GM23338 (cell line): ENCODE measurements at regions not wholly inside any gene's neighbourhood (a gene's known extent, or its start where the extent isn't known, plus 50 kb on each side); places are given as distances from the start of the nearest gene placed in this dataset.

ENCODE experiments used
- ATAC-seq: fragments of 200-7000 bp; cut with Tn5 transposase; 3 replicates; pipeline ENCODE4 v1.9.1; 2020
- DNase-seq: peaks from one replicate; pipeline ENCODE4 v3.0.0-alpha.2; 2015; ENCODE audit warnings: low spot score
- H2AFZ ChIP-seq: fragments of 200-600 bp; sonication (generic); 2 replicates; pipeline ENCODE4 v1.8.0; 2016; ENCODE audit warnings: antibody characterized with exemption, mild to moderate bottlenecking, moderate library complexity
- H3F3A ChIP-seq: fragments of 200-600 bp; sonication (generic); replicated peaks from 2 replicates; pipeline ENCODE4 v1.8.0; 2017; ENCODE audit warnings: antibody characterized with exemption, mixed run types, low read depth
- H3K27ac ChIP-seq: fragments of 200-600 bp; sonication (generic); 2 replicates; pipeline ENCODE4 v1.6.1; 2016; ENCODE audit warnings: low read depth
- H3K27me3 ChIP-seq: fragments of 200-600 bp; sonication (generic); 2 replicates; pipeline ENCODE4 v1.8.0; 2016; ENCODE audit warnings: mild to moderate bottlenecking, mixed run types, moderate library complexity; ENCODE audit not compliant: insufficient read depth
- H3K36me3 ChIP-seq: fragments of 200-600 bp; sonication (generic); 2 replicates; pipeline ENCODE4 v1.8.0; 2016; ENCODE audit warnings: mild to moderate bottlenecking; ENCODE audit not compliant: insufficient read depth
- H3K4me1 ChIP-seq: fragments of 200-600 bp; sonication (generic); 2 replicates; pipeline ENCODE4 v1.8.0; 2016; ENCODE audit warnings: mild to moderate bottlenecking, moderate library complexity; ENCODE audit not compliant: insufficient read depth
- H3K4me2 ChIP-seq: fragments of 200-600 bp; sonication (generic); 2 replicates; pipeline ENCODE4 v1.7.1; 2017; ENCODE audit warnings: mixed run types
- H3K4me3 ChIP-seq: fragments of 200-600 bp; sonication (generic); 2 replicates; pipeline ENCODE4 v1.6.1; 2016; ENCODE audit warnings: mixed run types
- H3K79me2 ChIP-seq: fragments of 200-600 bp; sonication (generic); replicated peaks from 2 replicates; pipeline ENCODE4 v1.8.0; 2017; ENCODE audit warnings: mild to moderate bottlenecking; ENCODE audit not compliant: insufficient read depth
- H3K9me2 ChIP-seq: fragments of 200-600 bp; sonication (generic); 2 replicates; pipeline ENCODE4 v1.8.0; 2017; ENCODE audit not compliant: insufficient read depth
- H4K20me1 ChIP-seq: fragments of 200-600 bp; sonication (generic); replicated peaks from 2 replicates; pipeline ENCODE4 v1.8.0; 2017; ENCODE audit warnings: mild to moderate bottlenecking; ENCODE audit not compliant: insufficient read depth
- H3K27ac Mint-ChIP-seq: 2 replicates; pipeline ENCODE4 v1.8.0; 2020; ENCODE audit warnings: inconsistent platforms, mild to moderate bottlenecking, moderate library complexity, mixed read lengths
- H3K27me3 Mint-ChIP-seq: 3 replicates; pipeline ENCODE4 v1.8.0; 2022; ENCODE audit warnings: low read depth, mild to moderate bottlenecking, moderate library complexity, mixed read lengths, inconsistent platforms; ENCODE audit not compliant: insufficient read depth, poor library complexity
- H3K36me3 Mint-ChIP-seq: 3 replicates; pipeline ENCODE4 v1.8.0; 2021; ENCODE audit warnings: low read depth, mild to moderate bottlenecking, inconsistent platforms, moderate library complexity, mixed read lengths
- H3K4me1 Mint-ChIP-seq: 3 replicates; pipeline ENCODE4 v1.8.0; 2020; ENCODE audit warnings: mild to moderate bottlenecking, inconsistent platforms, mixed read lengths
- H3K4me3 Mint-ChIP-seq: 3 replicates; pipeline ENCODE4 v1.8.0; 2021; ENCODE audit warnings: moderate library complexity, mild to moderate bottlenecking, inconsistent platforms, mixed read lengths
- H3K9me3 Mint-ChIP-seq: 3 replicates; pipeline ENCODE4 v1.8.0; 2020; ENCODE audit warnings: moderate library complexity, mild to moderate bottlenecking, inconsistent platforms, mixed read lengths
- CREB1 ChIP-seq: fragments of 250-450 bp; sonication (Bioruptor Pico); IDR thresholded peaks from 2 replicates; pipeline ENCODE4 v1.5.0; 2020; ENCODE audit warnings: low read depth, mild to moderate bottlenecking, moderate library complexity
- ETS1 ChIP-seq: IDR thresholded peaks from 2 replicates; pipeline ENCODE4 v1.6.1; 2016; ENCODE audit warnings: antibody characterized with exemption
- EZH2 ChIP-seq: fragments of 200-600 bp; sonication (generic); IDR thresholded peaks from one replicate; pipeline ENCODE4 v1.8.0; 2017; ENCODE audit warnings: antibody characterized with exemption, mild to moderate bottlenecking, low read depth; ENCODE audit not compliant: unreplicated experiment
- EZH2phosphoT487 ChIP-seq: fragments of 200-600 bp; sonication (generic); IDR thresholded peaks from one replicate; pipeline ENCODE4 v1.8.1; 2018; ENCODE audit warnings: antibody characterized with exemption; ENCODE audit not compliant: unreplicated experiment
- JUNB ChIP-seq: IDR thresholded peaks from one replicate; pipeline ENCODE4 v1.6.1; 2016; ENCODE audit warnings: antibody characterized with exemption; ENCODE audit not compliant: unreplicated experiment
- NANOG ChIP-seq: IDR thresholded peaks from 2 replicates; pipeline ENCODE4 v1.6.1; 2016; ENCODE audit warnings: antibody characterized with exemption, borderline replicate concordance
- POLR2AphosphoS5 ChIP-seq: IDR thresholded peaks from 2 replicates; pipeline ENCODE4 v1.6.1; 2016; ENCODE audit warnings: antibody characterized with exemption, low read depth
- REST ChIP-seq: IDR thresholded peaks from one replicate; pipeline ENCODE4 v1.6.1; 2018; ENCODE audit warnings: antibody characterized with exemption; ENCODE audit not compliant: unreplicated experiment
- STAT1 ChIP-seq: IDR thresholded peaks from one replicate; pipeline ENCODE4 v1.6.1; 2016; ENCODE audit warnings: antibody characterized with exemption; ENCODE audit not compliant: unreplicated experiment
- ZNF114 ChIP-seq: fragments of 250-450 bp; sonication (Bioruptor Pico); IDR thresholded peaks from 2 replicates; pipeline ENCODE4 v1.5.0; 2020; ENCODE audit warnings: mild to moderate bottlenecking, moderate library complexity
- ZNF331 ChIP-seq: fragments of 250-450 bp; sonication (Bioruptor Pico); IDR thresholded peaks from 2 replicates; pipeline ENCODE4 v1.5.0; 2020; ENCODE audit warnings: low read depth, mild to moderate bottlenecking, moderate library complexity
- TF ChIP-seq, protein P1 (sequence below): fragments of 250-450 bp; sonication (Bioruptor Pico); IDR thresholded peaks from 2 replicates; pipeline ENCODE4 v1.5.0; 2020; ENCODE audit warnings: mild to moderate bottlenecking, moderate library complexity

GRCh38 chr2:65826567-65826966 lies 394.2 kb upstream of the SPRED2 start:
- H3K4me1 ChIP-seq = no peaks in the 10 kb centered on the region
- no peak for ATAC-seq
- no peak overlapping the region for H3K4me3 Mint-ChIP-seq

More at GRCh38 chr2:65826567-65826966, 394.2 kb upstream of the SPRED2 start:
- Mint-ChIP-seq H3K4me1 (peaks cover 5% of the 10 kb centered on the region; the same call in 1 of the 3 replicates), H3K27ac (no peak overlapping the region), H3K27me3 (no peaks in the 10 kb centered on the region), H3K9me3 (peaks cover 3% of the 10 kb centered on the region), H3K36me3 (no peaks in the 10 kb centered on the region)
- Histone ChIP-seq H3F3A (no peaks in the 10 kb centered on the region), H4K20me1 (no peaks in the 10 kb centered on the region), H2AFZ (no peak overlapping the region), H3K27ac (no peak overlapping the region), H3K79me2 (no peaks in the 10 kb centered on the region), H3K4me2 (no peak overlapping the region), H3K4me3 (no peak overlapping the region), H3K9me2 (no peaks in the 10 kb centered on the region), H3K36me3 (no peaks in the 10 kb centered on the region), H3K27me3 (no peaks in the 10 kb centered on the region)
- no peak for DNase-seq
- TF ChIP-seq POLR2AphosphoS5 (no peak), CREB1 (CRISPR knock-in tag) (no peak), NANOG (no peak), STAT1 (no peak), JUNB (no peak), ETS1 (no peak), EZH2phosphoT487 (no peak), REST (no peak), EZH2 (no peak), ZNF331 (CRISPR knock-in tag) (no peak), ZNF114 (CRISPR knock-in tag) (no peak)
- TF ChIP-seq, protein P1, sequence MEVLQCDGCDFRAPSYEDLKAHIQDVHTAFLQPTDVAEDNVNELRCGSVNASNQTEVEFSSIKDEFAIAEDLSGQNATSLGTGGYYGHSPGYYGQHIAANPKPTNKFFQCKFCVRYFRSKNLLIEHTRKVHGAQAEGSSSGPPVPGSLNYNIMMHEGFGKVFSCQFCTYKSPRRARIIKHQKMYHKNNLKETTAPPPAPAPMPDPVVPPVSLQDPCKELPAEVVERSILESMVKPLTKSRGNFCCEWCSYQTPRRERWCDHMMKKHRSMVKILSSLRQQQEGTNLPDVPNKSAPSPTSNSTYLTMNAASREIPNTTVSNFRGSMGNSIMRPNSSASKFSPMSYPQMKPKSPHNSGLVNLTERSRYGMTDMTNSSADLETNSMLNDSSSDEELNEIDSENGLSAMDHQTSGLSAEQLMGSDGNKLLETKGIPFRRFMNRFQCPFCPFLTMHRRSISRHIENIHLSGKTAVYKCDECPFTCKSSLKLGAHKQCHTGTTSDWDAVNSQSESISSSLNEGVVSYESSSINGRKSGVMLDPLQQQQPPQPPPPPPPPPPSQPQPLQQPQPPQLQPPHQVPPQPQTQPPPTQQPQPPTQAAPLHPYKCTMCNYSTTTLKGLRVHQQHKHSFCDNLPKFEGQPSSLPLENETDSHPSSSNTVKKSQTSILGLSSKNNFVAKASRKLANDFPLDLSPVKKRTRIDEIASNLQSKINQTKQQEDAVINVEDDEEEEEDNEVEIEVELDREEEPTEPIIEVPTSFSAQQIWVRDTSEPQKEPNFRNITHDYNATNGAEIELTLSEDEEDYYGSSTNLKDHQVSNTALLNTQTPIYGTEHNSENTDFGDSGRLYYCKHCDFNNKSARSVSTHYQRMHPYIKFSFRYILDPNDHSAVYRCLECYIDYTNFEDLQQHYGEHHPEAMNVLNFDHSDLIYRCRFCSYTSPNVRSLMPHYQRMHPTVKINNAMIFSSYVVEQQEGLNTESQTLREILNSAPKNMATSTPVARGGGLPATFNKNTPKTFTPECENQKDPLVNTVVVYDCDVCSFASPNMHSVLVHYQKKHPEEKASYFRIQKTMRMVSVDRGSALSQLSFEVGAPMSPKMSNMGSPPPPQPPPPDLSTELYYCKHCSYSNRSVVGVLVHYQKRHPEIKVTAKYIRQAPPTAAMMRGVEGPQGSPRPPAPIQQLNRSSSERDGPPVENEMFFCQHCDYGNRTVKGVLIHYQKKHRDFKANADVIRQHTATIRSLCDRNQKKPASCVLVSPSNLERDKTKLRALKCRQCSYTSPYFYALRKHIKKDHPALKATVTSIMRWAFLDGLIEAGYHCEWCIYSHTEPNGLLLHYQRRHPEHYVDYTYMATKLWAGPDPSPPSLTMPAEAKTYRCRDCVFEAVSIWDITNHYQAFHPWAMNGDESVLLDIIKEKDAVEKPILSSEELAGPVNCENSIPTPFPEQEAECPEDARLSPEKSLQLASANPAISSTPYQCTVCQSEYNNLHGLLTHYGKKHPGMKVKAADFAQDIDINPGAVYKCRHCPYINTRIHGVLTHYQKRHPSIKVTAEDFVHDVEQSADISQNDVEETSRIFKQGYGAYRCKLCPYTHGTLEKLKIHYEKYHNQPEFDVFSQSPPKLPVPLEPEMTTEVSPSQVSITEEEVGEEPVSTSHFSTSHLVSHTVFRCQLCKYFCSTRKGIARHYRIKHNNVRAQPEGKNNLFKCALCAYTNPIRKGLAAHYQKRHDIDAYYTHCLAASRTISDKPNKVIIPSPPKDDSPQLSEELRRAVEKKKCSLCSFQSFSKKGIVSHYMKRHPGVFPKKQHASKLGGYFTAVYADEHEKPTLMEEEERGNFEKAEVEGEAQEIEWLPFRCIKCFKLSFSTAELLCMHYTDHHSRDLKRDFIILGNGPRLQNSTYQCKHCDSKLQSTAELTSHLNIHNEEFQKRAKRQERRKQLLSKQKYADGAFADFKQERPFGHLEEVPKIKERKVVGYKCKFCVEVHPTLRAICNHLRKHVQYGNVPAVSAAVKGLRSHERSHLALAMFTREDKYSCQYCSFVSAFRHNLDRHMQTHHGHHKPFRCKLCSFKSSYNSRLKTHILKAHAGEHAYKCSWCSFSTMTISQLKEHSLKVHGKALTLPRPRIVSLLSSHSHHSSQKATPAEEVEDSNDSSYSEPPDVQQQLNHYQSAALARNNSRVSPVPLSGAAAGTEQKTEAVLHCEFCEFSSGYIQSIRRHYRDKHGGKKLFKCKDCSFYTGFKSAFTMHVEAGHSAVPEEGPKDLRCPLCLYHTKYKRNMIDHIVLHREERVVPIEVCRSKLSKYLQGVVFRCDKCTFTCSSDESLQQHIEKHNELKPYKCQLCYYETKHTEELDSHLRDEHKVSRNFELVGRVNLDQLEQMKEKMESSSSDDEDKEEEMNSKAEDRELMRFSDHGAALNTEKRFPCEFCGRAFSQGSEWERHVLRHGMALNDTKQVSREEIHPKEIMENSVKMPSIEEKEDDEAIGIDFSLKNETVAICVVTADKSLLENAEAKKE (CRISPR knock-in tag) = no peak
